ENCODE measurements at regions not wholly inside any gene's neighbourhood (a gene's known extent, or its start where the extent isn't known, plus 50 kb on each side); places are given as distances from the start of the nearest gene placed in this dataset.

DNA sequence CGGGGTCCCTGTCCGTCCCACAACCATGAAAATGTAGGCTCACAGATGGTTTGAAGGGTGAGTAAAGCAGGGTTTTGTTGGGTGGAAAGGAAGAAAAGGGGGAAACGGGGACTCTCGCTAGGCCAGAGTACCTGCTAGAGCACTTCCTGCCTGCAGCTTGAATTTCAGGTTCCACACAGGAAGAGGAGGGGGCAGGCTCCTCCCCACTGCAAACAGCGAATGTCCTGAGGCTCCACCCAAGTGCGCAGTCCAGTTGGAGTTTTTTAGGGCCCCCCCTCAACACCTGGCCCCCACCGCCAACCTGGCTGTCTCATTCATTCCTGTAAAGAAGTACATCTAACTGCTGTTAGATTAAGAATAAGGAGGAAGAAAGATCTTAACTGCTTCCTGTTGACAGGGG, 414.7 kb downstream of the SH2D4B start:
- Histone ChIP-seq H3K9me2 (replicated peaks; ENCODE audit: insufficient read depth) (no peaks in the 10 kb centered on the region), H4K20me1 (ENCODE audit: insufficient read depth, poor library complexity, severe bottlenecking) (no peaks in the 10 kb centered on the region), H3K36me3 (replicated peaks; ENCODE audit: insufficient read depth, low read depth) (no peaks in the 10 kb centered on the region), H3K27me3 (no peaks in the 10 kb centered on the region), H3K4me1 (ENCODE audit: insufficient read depth) (no peaks in the 10 kb centered on the region), H2AFZ (no peak overlapping the region), H3K79me2 (no peaks in the 10 kb centered on the region), H3K9me3 (ENCODE audit: low read depth) (no peaks in the 10 kb centered on the region), H3K4me3 (no peak overlapping the region), H3K27ac (no peak overlapping the region), H3K4me2 (no peak overlapping the region)
- TF ChIP-seq, protein P1, sequence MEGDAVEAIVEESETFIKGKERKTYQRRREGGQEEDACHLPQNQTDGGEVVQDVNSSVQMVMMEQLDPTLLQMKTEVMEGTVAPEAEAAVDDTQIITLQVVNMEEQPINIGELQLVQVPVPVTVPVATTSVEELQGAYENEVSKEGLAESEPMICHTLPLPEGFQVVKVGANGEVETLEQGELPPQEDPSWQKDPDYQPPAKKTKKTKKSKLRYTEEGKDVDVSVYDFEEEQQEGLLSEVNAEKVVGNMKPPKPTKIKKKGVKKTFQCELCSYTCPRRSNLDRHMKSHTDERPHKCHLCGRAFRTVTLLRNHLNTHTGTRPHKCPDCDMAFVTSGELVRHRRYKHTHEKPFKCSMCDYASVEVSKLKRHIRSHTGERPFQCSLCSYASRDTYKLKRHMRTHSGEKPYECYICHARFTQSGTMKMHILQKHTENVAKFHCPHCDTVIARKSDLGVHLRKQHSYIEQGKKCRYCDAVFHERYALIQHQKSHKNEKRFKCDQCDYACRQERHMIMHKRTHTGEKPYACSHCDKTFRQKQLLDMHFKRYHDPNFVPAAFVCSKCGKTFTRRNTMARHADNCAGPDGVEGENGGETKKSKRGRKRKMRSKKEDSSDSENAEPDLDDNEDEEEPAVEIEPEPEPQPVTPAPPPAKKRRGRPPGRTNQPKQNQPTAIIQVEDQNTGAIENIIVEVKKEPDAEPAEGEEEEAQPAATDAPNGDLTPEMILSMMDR (IDR thresholded peaks at IDR 0.05; ENCODE audit: poor library complexity): no peak
- TF ChIP-seq EZH2phosphoT487 (IDR thresholded peaks at IDR 0.05; ENCODE audit: low read depth, severe bottlenecking, unreplicated experiment): no peak
- TF ChIP-seq EZH2 (IDR thresholded peaks at IDR 0.05; ENCODE audit: borderline replicate concordance): no peak
- WGBS (ENCODE audit: low lambda C conversion rate, missing lambda C conversion rate): 84% methylated on average over 7 of the region's 7 CpGs
- no peak for DNase-seq (ENCODE audit: low spot score)

DNA sequence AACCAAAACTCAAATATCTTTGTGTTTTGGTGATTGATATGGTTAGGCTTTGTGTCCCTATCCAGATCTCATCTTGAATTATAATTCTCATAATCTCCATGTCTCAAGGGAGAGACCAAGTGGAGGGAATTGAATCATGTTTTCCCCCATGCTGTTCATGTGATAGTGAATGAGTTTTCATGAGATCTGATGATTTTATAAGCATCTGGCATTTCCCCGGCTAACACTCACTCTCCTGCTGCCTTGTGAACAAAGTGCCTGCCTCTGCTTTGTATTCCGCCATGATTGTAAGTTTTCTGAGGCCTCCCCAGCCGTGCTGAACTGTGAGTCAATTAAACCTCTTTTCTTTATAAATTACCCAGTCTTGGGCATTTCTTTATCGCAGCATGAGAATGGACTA, 419.5 kb downstream of the SH2D4B start:
- no peaks in the 10 kb centered on the region for H3K27me3 ChIP-seq
- H3K4me1 ChIP-seq (ENCODE audit: insufficient read depth): no peaks in the 10 kb centered on the region
- no peak overlapping the region for H2AFZ ChIP-seq
- no peak overlapping the region for H3K4me2 ChIP-seq
- no peaks in the 10 kb centered on the region for H3K9me3 ChIP-seq (ENCODE audit: low read depth)
- 87% methylated on average over 4 of the region's 4 CpGs for WGBS (ENCODE audit: low lambda C conversion rate, missing lambda C conversion rate)
- H3K4me3 ChIP-seq: no peak overlapping the region
- no peaks in the 10 kb centered on the region for H3K79me2 ChIP-seq
- no peak for DNase-seq (ENCODE audit: low spot score)
- H4K20me1 ChIP-seq (ENCODE audit: insufficient read depth, poor library complexity, severe bottlenecking): no peaks in the 10 kb centered on the region
- TF ChIP-seq, protein P1 (IDR thresholded peaks at IDR 0.05; ENCODE audit: poor library complexity): no peak
- TF ChIP-seq EZH2phosphoT487 (IDR thresholded peaks at IDR 0.05; ENCODE audit: low read depth, severe bottlenecking, unreplicated experiment) (no peak), EZH2 (IDR thresholded peaks at IDR 0.05; ENCODE audit: borderline replicate concordance) (no peak)
- H3K9me2 ChIP-seq (replicated peaks; ENCODE audit: insufficient read depth): no peaks in the 10 kb centered on the region
- no peak overlapping the region for H3K27ac ChIP-seq
- H3K36me3 ChIP-seq (replicated peaks; ENCODE audit: insufficient read depth, low read depth): no peaks in the 10 kb centered on the region

DNA sequence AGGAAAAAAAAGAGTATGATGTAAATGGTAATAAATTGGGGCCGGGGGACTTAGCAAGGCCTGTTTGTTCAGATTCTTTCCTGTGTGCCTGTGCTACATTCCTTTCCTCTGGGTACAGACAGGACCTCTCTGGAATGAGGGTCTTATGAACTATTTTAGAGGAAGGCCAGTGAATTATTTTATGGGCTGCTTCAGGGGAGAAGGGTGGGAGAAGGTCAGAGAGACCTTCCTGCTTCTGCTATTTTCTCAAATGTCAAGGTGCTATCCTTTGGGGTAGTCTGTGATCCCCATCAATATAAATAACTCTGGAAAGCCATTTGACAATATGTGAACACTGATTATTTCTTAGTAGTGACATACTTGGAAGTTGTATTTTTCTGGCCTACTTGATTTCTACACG, 426.5 kb downstream of the SH2D4B start:
- Histone ChIP-seq H3K9me2 (replicated peaks; ENCODE audit: insufficient read depth) (no peaks in the 10 kb centered on the region), H3K36me3 (replicated peaks; ENCODE audit: insufficient read depth, low read depth) (no peaks in the 10 kb centered on the region), H3K27me3 (no peaks in the 10 kb centered on the region), H3K4me1 (ENCODE audit: insufficient read depth) (no peaks in the 10 kb centered on the region), H3K27ac (no peak overlapping the region), H3K4me2 (no peak overlapping the region), H3K79me2 (no peaks in the 10 kb centered on the region), H3K9me3 (ENCODE audit: low read depth) (no peaks in the 10 kb centered on the region), H4K20me1 (ENCODE audit: insufficient read depth, poor library complexity, severe bottlenecking) (no peaks in the 10 kb centered on the region), H3K4me3 (no peak overlapping the region), H2AFZ (no peak overlapping the region)
- no peak for DNase-seq (ENCODE audit: low spot score)
- WGBS (ENCODE audit: low lambda C conversion rate, missing lambda C conversion rate): 54% methylated on average over 2 of the region's 2 CpGs
- TF ChIP-seq, protein P1 (IDR thresholded peaks at IDR 0.05; ENCODE audit: poor library complexity): no peak
- TF ChIP-seq EZH2 (IDR thresholded peaks at IDR 0.05; ENCODE audit: borderline replicate concordance): no peak
- no peak for TF ChIP-seq EZH2phosphoT487 (IDR thresholded peaks at IDR 0.05; ENCODE audit: low read depth, severe bottlenecking, unreplicated experiment)
